AG04450 (cell line): ENCODE measurements at regions not wholly inside any gene's neighbourhood (a gene's known extent, or its start where the extent isn't known, plus 50 kb on each side); places are given as distances from the start of the nearest gene placed in this dataset.

Experiments used
- CTCF ChIA-PET: fragments of 300-600, 350-600 bp; formaldehyde crosslinking; extraction: SDS; loops from one replicate; lab custom pipeline; 2022; ENCODE audit warnings: antibody characterized with exemption, inconsistent platforms; lab: Charles Lee
- POLR2A ChIA-PET: fragments of 350-600 bp; formaldehyde crosslinking; extraction: SDS; loops from one replicate; lab custom pipeline; 2021; ENCODE audit warnings: antibody characterized with exemption, inconsistent platforms; lab: Yijun Ruan, JAX
- DNase-seq: peaks from one replicate; pipeline ENCODE4 v3.0.0-alpha.2; 2011; ENCODE audit warnings: low read depth, low spot score
- H3K27ac ChIP-seq: one replicate; pipeline ENCODE4 v1.5.1; 2012; ENCODE audit warnings: low read depth, low read length, control low read depth
- H3K27me3 ChIP-seq: one replicate; pipeline ENCODE4 v1.6.0; 2012; ENCODE audit warnings: low read length; ENCODE audit not compliant: control insufficient read depth, insufficient read depth
- H3K4me3 ChIP-seq: 2 replicates; pipeline ENCODE4 v1.5.1; 2011; ENCODE audit warnings: mild to moderate bottlenecking, low read depth, low read length, control low read depth
- H3K9me3 ChIP-seq: 2 replicates; pipeline ENCODE4 v1.5.1; 2012; ENCODE audit warnings: low read length; ENCODE audit not compliant: control insufficient read depth, insufficient read depth
- TF ChIP-seq, protein P1 (sequence below): IDR thresholded peaks from 2 replicates; pipeline ENCODE4 v1.5.1; 2011; ENCODE audit warnings: low read depth, low read length, control low read depth, inconsistent platforms

DNA sequence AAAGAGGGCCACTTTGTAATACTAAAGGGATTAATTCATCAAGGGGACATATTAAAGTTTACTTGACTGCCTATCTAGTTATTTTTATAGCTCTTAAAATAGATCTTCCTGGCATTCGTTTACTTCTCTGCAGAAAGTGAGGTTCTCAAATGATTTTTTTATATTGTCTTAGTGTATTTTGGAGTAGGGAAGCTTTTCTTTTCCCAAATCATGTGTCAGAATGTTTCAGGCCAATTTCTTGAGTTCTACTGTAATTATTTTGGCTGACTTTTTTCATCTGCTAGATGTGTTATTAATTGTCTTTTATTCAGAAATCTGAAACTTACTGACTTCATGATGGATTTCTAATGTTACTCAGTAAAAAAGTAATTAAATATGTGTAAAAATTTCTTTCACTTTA is 60.2 kb upstream of the FBXL7 start:
- no peak for DNase-seq
- Histone ChIP-seq H3K4me3 (no peak overlapping the region), H3K27ac (no peak overlapping the region), H3K9me3 (no peaks in the 10 kb centered on the region), H3K27me3 (no peaks in the 10 kb centered on the region)
- ChIA-PET CTCF (no interaction called here), POLR2A (no interaction called here)
- TF ChIP-seq, protein P1, sequence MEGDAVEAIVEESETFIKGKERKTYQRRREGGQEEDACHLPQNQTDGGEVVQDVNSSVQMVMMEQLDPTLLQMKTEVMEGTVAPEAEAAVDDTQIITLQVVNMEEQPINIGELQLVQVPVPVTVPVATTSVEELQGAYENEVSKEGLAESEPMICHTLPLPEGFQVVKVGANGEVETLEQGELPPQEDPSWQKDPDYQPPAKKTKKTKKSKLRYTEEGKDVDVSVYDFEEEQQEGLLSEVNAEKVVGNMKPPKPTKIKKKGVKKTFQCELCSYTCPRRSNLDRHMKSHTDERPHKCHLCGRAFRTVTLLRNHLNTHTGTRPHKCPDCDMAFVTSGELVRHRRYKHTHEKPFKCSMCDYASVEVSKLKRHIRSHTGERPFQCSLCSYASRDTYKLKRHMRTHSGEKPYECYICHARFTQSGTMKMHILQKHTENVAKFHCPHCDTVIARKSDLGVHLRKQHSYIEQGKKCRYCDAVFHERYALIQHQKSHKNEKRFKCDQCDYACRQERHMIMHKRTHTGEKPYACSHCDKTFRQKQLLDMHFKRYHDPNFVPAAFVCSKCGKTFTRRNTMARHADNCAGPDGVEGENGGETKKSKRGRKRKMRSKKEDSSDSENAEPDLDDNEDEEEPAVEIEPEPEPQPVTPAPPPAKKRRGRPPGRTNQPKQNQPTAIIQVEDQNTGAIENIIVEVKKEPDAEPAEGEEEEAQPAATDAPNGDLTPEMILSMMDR, result no peak

DNA sequence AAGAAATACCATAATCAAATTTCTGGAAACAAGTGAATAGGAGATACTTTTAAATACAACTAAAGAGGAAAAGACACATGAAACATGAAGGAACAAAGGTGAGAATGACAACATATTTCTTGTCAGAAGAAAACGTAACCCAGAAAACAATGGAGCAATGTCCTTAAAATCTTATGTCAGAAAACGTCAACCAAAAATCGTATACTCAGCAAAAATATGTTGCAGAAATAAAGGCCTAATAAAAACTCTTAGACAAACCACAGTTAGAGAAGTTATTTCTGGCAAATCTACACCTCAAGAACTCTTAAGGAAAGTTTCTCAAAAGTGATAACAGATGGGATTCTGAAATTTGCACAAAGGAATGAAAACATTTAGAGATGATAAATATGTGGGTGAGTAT is 66.3 kb upstream of the FBXL7 start:
- Histone ChIP-seq H3K9me3 (no peaks in the 10 kb centered on the region), H3K4me3 (no peak overlapping the region), H3K27ac (no peak overlapping the region), H3K27me3 (no peaks in the 10 kb centered on the region)
- DNase-seq, result no peak
- POLR2A ChIA-PET, result no interaction called here
- CTCF ChIA-PET, result interaction anchor here (0.7 kb wide), 1 partner anchor 561 kb away, joined by 3 read pairs; no protein-coding TSS in a partner anchor
- TF ChIP-seq, protein P1, result no peak

DNA sequence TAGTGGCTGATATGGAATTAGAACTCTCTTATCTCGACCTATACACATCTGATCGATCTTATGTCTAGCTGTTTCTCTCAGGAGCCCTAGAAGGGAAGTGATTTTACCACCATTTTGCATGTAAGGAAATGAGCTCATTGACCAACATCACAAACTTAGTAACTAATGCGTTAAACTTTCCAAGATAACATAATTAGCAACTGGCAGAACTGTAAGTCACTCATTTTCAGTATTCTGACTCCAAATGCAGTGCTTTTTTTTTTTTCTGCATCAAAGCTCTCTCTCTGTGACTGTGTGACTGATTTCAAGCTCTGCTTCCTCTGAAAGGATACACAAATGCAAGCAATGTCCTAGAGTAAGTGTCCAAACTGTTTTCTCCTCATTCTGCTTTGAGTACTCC is 68.1 kb upstream of the FBXL7 start:
- Histone ChIP-seq H3K9me3 (no peaks in the 10 kb centered on the region), H3K27me3 (no peaks in the 10 kb centered on the region), H3K4me3 (no peak overlapping the region), H3K27ac (no peak overlapping the region)
- DNase-seq, result no peak
- ChIA-PET POLR2A (no interaction called here), CTCF (no interaction called here)
- TF ChIP-seq, protein P1, result no peak

DNA sequence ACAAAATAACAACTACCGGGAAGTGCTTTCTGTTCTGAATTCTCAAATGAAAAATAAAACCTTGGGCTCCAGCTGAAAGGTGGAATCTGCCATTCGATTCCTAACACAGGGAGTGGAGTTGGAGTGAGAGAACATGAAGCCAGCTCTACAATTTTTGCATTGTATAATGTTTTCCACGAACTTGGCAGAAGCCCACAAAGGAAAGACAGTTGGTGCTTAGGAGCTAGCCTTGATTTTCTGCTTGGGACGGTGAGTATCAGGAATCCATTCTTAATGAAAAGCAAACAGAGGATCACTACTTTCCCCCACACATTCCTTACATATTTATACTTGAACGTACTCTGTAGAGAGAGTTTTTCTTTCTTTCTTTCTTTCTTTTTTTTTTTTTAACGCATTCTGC is 74.2 kb upstream of the FBXL7 start:
- ChIA-PET POLR2A (no interaction called here), CTCF (no interaction called here)
- Histone ChIP-seq H3K4me3 (no peak overlapping the region), H3K27ac (no peak overlapping the region), H3K9me3 (no peaks in the 10 kb centered on the region), H3K27me3 (no peaks in the 10 kb centered on the region)
- TF ChIP-seq, protein P1, result no peak
- DNase-seq, result no peak

DNA sequence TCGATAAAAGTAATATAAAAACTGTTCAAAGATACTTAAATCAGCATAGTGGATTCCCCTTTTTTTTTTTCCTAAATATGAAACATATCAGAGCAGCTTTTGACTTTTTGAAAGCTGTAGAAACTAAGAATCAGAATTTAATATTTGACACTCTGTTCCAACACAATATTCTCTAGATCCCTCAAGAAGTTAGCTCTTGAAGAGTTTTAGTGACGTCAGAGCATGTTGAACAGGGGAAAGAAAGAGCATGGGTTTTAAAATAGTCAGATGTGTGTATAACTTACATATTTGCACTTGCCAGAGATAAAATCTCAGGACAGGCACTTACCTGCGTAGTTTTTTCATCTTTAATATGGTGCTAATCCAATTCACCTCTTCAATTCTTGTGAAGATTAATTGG is 75.2 kb upstream of the FBXL7 start:
- Histone ChIP-seq H3K4me3 (no peak overlapping the region), H3K27ac (no peak overlapping the region), H3K27me3 (no peaks in the 10 kb centered on the region), H3K9me3 (no peaks in the 10 kb centered on the region)
- TF ChIP-seq, protein P1, result no peak
- ChIA-PET POLR2A (no interaction called here), CTCF (no interaction called here)
- no peak for DNase-seq
